HG03135 (cell line): ENCODE measurements at regions not wholly inside any gene's neighbourhood (a gene's known extent, or its start where the extent isn't known, plus 50 kb on each side); places are given as distances from the start of the nearest gene placed in this dataset.

Experiments used
- ATAC-seq: cut with Tn5 transposase; IDR thresholded peaks from one replicate; pipeline ENCODE4 v1.9.1; 2021; ENCODE audit warnings: mild to moderate bottlenecking, moderate library complexity; ENCODE audit not compliant: unreplicated experiment

GRCh38 chr10:30793093-30793492, 163.5 kb upstream of the LYZL2 start:
- no peak for ATAC-seq

- no peak for ATAC-seq
Observed at GRCh38 chr10:30792025-30792424, 162.5 kb upstream of the LYZL2 start.

- no peak for ATAC-seq
Observed at GRCh38 chr10:30791197-30791611, 161.7 kb upstream of the LYZL2 start.

GRCh38 chr10:30789806-30790205, 160.3 kb upstream of the LYZL2 start:
- ATAC-seq = no peak

- ATAC-seq = no peak
Observed at GRCh38 chr10:30788307-30788706, 158.8 kb upstream of the LYZL2 start.

GRCh38 chr10:30786906-30787305, 157.4 kb upstream of the LYZL2 start:
- ATAC-seq = no peak

- no peak for ATAC-seq
Observed at GRCh38 chr10:30786131-30786530, 156.6 kb upstream of the LYZL2 start.

GRCh38 chr10:30784897-30785605, 155.5 kb upstream of the LYZL2 start:
- ATAC-seq = no peak

GRCh38 chr10:30784524-30784896, 155.0 kb upstream of the LYZL2 start:
- no peak for ATAC-seq

GRCh38 chr10:30783939-30784501, 154.5 kb upstream of the LYZL2 start:
- ATAC-seq = no peak

- peak; percentile 69 for ATAC-seq
Observed at GRCh38 chr10:30782537-30783461, 153.2 kb upstream of the LYZL2 start.

GRCh38 chr10:30782157-30782536, 152.6 kb upstream of the LYZL2 start:
- ATAC-seq = no peak

GRCh38 chr10:30781670-30782121, 152.1 kb upstream of the LYZL2 start:
- ATAC-seq = no peak

GRCh38 chr10:30778769-30779168, 149.2 kb upstream of the LYZL2 start:
- ATAC-seq = no peak

GRCh38 chr10:30775779-30776591, 146.4 kb upstream of the LYZL2 start:
- no peak for ATAC-seq

GRCh38 chr10:30774261-30774660, 144.7 kb upstream of the LYZL2 start:
- ATAC-seq = no peak

- ATAC-seq = no peak
Observed at GRCh38 chr10:30773501-30773900, 143.9 kb upstream of the LYZL2 start.

GRCh38 chr10:30770816-30771215, 141.3 kb upstream of the LYZL2 start:
- ATAC-seq = no peak

- no peak for ATAC-seq
Observed at GRCh38 chr10:30770229-30770628, 140.7 kb upstream of the LYZL2 start.

- ATAC-seq = no peak
Observed at GRCh38 chr10:30769361-30769760, 139.8 kb upstream of the LYZL2 start.

GRCh38 chr10:30765616-30766015, 136.1 kb upstream of the LYZL2 start:
- no peak for ATAC-seq
